Prostate gland (tissue), 2 donors: ENCODE measurements at regions not wholly inside any gene's neighbourhood (a gene's known extent, or its start where the extent isn't known, plus 50 kb on each side); places are given as distances from the start of the nearest gene placed in this dataset.

Source experiments
- POLR2AphosphoS5 ChIP-seq: sonication (generic); formaldehyde crosslinking; IDR thresholded peaks from one replicate; pipeline ENCODE4 v1.6.1; 2017; ENCODE audit warnings: antibody characterized with exemption
- TF ChIP-seq, protein P1 (sequence below), 4 experiments: fragments of 200-600 bp in 2 of 4; fragments of 450-650 bp in 2 of 4; sonication (generic) in 2 of 4; IDR thresholded peaks; 1 replicate in 3 of 4; 2 replicates in 1 of 4; pipeline ENCODE4 v1.5.1; 2016 to 2019; ENCODE audit warnings: antibody characterized with exemption in 4 of 4, mild to moderate bottlenecking in 2 of 4, moderate library complexity in 2 of 4

- TF ChIP-seq, protein P1, sequence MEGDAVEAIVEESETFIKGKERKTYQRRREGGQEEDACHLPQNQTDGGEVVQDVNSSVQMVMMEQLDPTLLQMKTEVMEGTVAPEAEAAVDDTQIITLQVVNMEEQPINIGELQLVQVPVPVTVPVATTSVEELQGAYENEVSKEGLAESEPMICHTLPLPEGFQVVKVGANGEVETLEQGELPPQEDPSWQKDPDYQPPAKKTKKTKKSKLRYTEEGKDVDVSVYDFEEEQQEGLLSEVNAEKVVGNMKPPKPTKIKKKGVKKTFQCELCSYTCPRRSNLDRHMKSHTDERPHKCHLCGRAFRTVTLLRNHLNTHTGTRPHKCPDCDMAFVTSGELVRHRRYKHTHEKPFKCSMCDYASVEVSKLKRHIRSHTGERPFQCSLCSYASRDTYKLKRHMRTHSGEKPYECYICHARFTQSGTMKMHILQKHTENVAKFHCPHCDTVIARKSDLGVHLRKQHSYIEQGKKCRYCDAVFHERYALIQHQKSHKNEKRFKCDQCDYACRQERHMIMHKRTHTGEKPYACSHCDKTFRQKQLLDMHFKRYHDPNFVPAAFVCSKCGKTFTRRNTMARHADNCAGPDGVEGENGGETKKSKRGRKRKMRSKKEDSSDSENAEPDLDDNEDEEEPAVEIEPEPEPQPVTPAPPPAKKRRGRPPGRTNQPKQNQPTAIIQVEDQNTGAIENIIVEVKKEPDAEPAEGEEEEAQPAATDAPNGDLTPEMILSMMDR (IDR thresholded peaks at IDR 0.05) = no peak
- no peak for TF ChIP-seq POLR2AphosphoS5
These were observed 424.4 kb upstream of the LARGE1 start for GRCh38 chr22:34344702-34345101.
